K562 (cell line): ENCODE measurements at regions not wholly inside any gene's neighbourhood (a gene's known extent, or its start where the extent isn't known, plus 50 kb on each side); places are given as distances from the start of the nearest gene placed in this dataset.

Experiments
- ATAC-seq: fragments of 200-7000 bp; cut with Tn5 transposase; 3 replicates; pipeline ENCODE4 v1.9.1; 2020; ENCODE audit warnings: moderate library complexity
- BruUV-seq: library from RNA; stranded (reverse); fragments of 400-500 nt; replicated peaks from 2 replicates; lab custom pipeline; 2021; lab: Mats Ljungman, UMichigan
- CTCF ChIA-PET: fragments of 300-600 bp; formaldehyde crosslinking; extraction: SDS; loops from one replicate; lab custom pipeline; 2021; ENCODE audit warnings: low intra/inter-chr PET ratio; lab: Yijun Ruan, JAX
- POLR2A ChIA-PET: fragments of 300-600, 350-650 bp; sonication (Branson Sonifier 250); formaldehyde crosslinking; extraction: SDS; loops from one replicate; lab custom pipeline; 2021; ENCODE audit warnings: antibody characterized with exemption, inconsistent platforms; lab: Yijun Ruan, JAX
- DNase-seq, 4 experiments: peaks; one replicate each; pipeline versions ENCODE4 v3.0.0 to v3.0.0-alpha.2; 2011 to 2018; ENCODE audit warnings: low spot score in 3 of 4, mixed read lengths in 3 of 4; ENCODE audit errors: extremely low read depth in 1 of 4
- FAIRE-seq: peaks from 2 replicates; lab custom pipeline; 2011; peaks lifted over from hg19 to GRCh38; lab: Jason Lieb, UNC
- H2AFZ ChIP-seq: 2 replicates; pipeline ENCODE4 v1.6.0; 2011; ENCODE audit warnings: low read depth, low read length, control low read depth, inconsistent platforms
- H3K27ac ChIP-seq: fragments of 200-600 bp; 3 replicates; pipeline ENCODE4 v1.8.0; 2011; ENCODE audit warnings: low read depth, mild to moderate bottlenecking, control low read depth, inconsistent platforms, low read length, moderate library complexity, mixed read lengths; ENCODE audit errors: extremely low read depth
- H3K27me3 ChIP-seq, 2 experiments: fragments of 300-600 bp in 1 of 2; 2 replicates in 1 of 2; 3 replicates in 1 of 2; pipeline versions ENCODE4 v1.6.0 to v1.8.0; 2011; ENCODE audit warnings: inconsistent platforms in 2 of 2, low read length in 2 of 2, mild to moderate bottlenecking in 1 of 2, mixed read lengths in 1 of 2, moderate library complexity in 1 of 2; ENCODE audit not compliant: control insufficient read depth in 2 of 2, insufficient read depth in 2 of 2
- H3K36me3 ChIP-seq: fragments of 300-600 bp; 3 replicates; pipeline ENCODE4 v1.8.0; 2011; ENCODE audit warnings: mild to moderate bottlenecking, low read length, inconsistent platforms; ENCODE audit not compliant: control insufficient read depth, insufficient read depth
- H3K4me1 ChIP-seq, 2 experiments: fragments of 200-600 bp in 1 of 2; replicated peaks in 1 of 2; 2 replicates in 1 of 2; 3 replicates in 1 of 2; pipeline versions ENCODE4 v1.5.1 to v1.8.0; 2011; ENCODE audit warnings: inconsistent platforms in 2 of 2, low read length in 2 of 2, mild to moderate bottlenecking in 1 of 2, mixed read lengths in 1 of 2, moderate library complexity in 1 of 2; ENCODE audit not compliant: control insufficient read depth in 2 of 2, insufficient read depth in 2 of 2
- H3K4me2 ChIP-seq: 2 replicates; pipeline ENCODE4 v1.6.1; 2011; ENCODE audit warnings: low read length, control low read depth, inconsistent platforms, mixed read lengths; ENCODE audit not compliant: insufficient read depth
- H3K4me3 ChIP-seq: fragments of 200-600 bp; sonication (generic), shearing (Covaris generic); 2 replicates; pipeline ENCODE4 v1.5.1; 2016; ENCODE audit warnings: control low read depth, inconsistent platforms
- H3K79me2 ChIP-seq: fragments of 200-600 bp; 3 replicates; pipeline ENCODE4 v1.8.0; 2011; ENCODE audit warnings: low read length, inconsistent platforms; ENCODE audit not compliant: control insufficient read depth, insufficient read depth
- H3K9ac ChIP-seq, 2 experiments: 2 replicates each; pipeline versions ENCODE4 v1.6.0 to v1.6.1; 2011; ENCODE audit warnings: low read depth in 2 of 2, low read length in 2 of 2, control low read depth in 1 of 2, inconsistent platforms in 1 of 2, mild to moderate bottlenecking in 1 of 2, mixed read lengths in 1 of 2; ENCODE audit not compliant: insufficient read depth in 1 of 2
- H3K9me1 ChIP-seq: one replicate; pipeline ENCODE4 v1.6.0; 2011; ENCODE audit warnings: inconsistent platforms, mild to moderate bottlenecking, low read length, moderate library complexity; ENCODE audit not compliant: control insufficient read depth, insufficient read depth
- H3K9me3 ChIP-seq: replicated peaks from 2 replicates; pipeline ENCODE4 v1.5.1; 2011; ENCODE audit warnings: low read depth, low read length, inconsistent platforms; ENCODE audit not compliant: control insufficient read depth, insufficient read depth
- H4K20me1 ChIP-seq: replicated peaks from 2 replicates; pipeline ENCODE4 v1.6.1; 2011; ENCODE audit warnings: low read length, inconsistent platforms, mixed read lengths; ENCODE audit not compliant: control insufficient read depth, insufficient read depth
- ELK3 ChIP-seq: fragments of 450-650 bp; formaldehyde crosslinking; IDR thresholded peaks from 2 replicates; pipeline ENCODE4 v1.4.0; 2020; ENCODE audit warnings: mild to moderate bottlenecking
- ETV6 ChIP-seq, 3 experiments: fragments of 150-350 bp in 1 of 3; sonication (generic) in 1 of 3; formaldehyde crosslinking in 1 of 3; IDR thresholded peaks; 2 replicates each; pipeline versions ENCODE4 v1.6.1 to v1.8.0; 2014 to 2022; ENCODE audit warnings: borderline replicate concordance in 2 of 3, low read depth in 2 of 3, antibody characterized with exemption in 1 of 3, low read length in 1 of 3, mild to moderate bottlenecking in 1 of 3, missing genetic modification reagents in 1 of 3
- ID3 ChIP-seq, 2 experiments: fragments of 250-450 bp in 1 of 2; fragments of 450-650 bp in 1 of 2; sonication (Bioruptor Pico) in 1 of 2; IDR thresholded peaks; 2 replicates each; pipeline versions ENCODE4 v1.6.1 to v1.8.0; 2016 to 2021; ENCODE audit warnings: mild to moderate bottlenecking in 2 of 2, moderate library complexity in 2 of 2, missing compliant biosample characterization in 1 of 2, missing genetic modification characterization in 1 of 2
- PATZ1 ChIP-seq: fragments of 250-450 bp; sonication (Bioruptor Pico); IDR thresholded peaks from 2 replicates; pipeline ENCODE4 v1.5.0; 2020; ENCODE audit warnings: mild to moderate bottlenecking, borderline replicate concordance
- PRPF4 ChIP-seq: fragments of 200-400 bp; formaldehyde crosslinking; IDR thresholded peaks from one replicate; pipeline ENCODE4 v1.6.1; 2017; ENCODE audit warnings: low read length, low read depth, mild to moderate bottlenecking; ENCODE audit not compliant: insufficient read depth, poor library complexity, severe bottlenecking
- TARDBP ChIP-seq: fragments of 450-650 bp; IDR thresholded peaks from 2 replicates; pipeline ENCODE4 v1.6.1; 2016
- TBP ChIP-seq: optimal IDR thresholded peaks from 2 replicates; pipeline ENCODE3; 2011; ENCODE audit warnings: low read depth, low read length, improper control_type of control experiment
- WGBS: fragments of 100-300 bp; shearing (Covaris generic); methylation state at CpG from one replicate; pipeline ENCODE4 v1.1.6; 2016; ENCODE audit warnings: low coverage, mixed read lengths; ENCODE audit not compliant: insufficient coverage; ENCODE audit errors: missing lambda C conversion rate; 5-methylcytosine and 5-hydroxymethylcytosine counted together
- in situ Hi-C: fragments of 300-500 bp; cut with MboI; formaldehyde crosslinking; loops from 4 replicates; pipeline ENCODE4 v1.15.0; 2018; ENCODE audit warnings: inconsistent platforms, mixed read lengths
- intact Hi-C: fragments of 100-400 bp; cut with micrococcal nuclease; formaldehyde crosslinking; loops from 2 replicates; pipeline ENCODE4 v1.14.2; 2022

GRCh38 chr1:111565968-111566367 is 53.6 kb upstream of the RAP1A start:
- no peaks in the 10 kb centered on the region for H3K27me3 ChIP-seq
- no peaks in the 10 kb centered on the region for H3K9me3 ChIP-seq
- ATAC-seq, result no peak
- no peak overlapping the region for H2AFZ ChIP-seq
- H3K4me2 ChIP-seq, result no peak overlapping the region
- H3K79me2 ChIP-seq, result no peaks in the 10 kb centered on the region
- TF ChIP-seq TARDBP, result no peak
- no peak for TF ChIP-seq ELK3
- TF ChIP-seq TBP, result no peak
- TF ChIP-seq PRPF4, result no peak
- no peak for TF ChIP-seq PATZ1 (CRISPR knock-in tag)
- no peak for TF ChIP-seq ID3 (CRISPR knock-in tag; IDR thresholded peaks at IDR 0.05)
- TF ChIP-seq ID3 (tag; IDR thresholded peaks at IDR 0.05), result no peak
- TF ChIP-seq ETV6 (IDR thresholded peaks at IDR 0.05; ENCODE audit: borderline replicate concordance in 1 of 2, low read depth in 2 of 2, low read length in 1 of 2), result no peak
- TF ChIP-seq ETV6 (CRISPR knock-in tag; IDR thresholded peaks at IDR 0.05; ENCODE audit: borderline replicate concordance), result no peak
- in situ Hi-C loops, result no loop called here
- POLR2A ChIA-PET, result no interaction called here
- intact Hi-C loops, result no loop called here
- no peaks in the 10 kb centered on the region for H3K36me3 ChIP-seq
- no peak overlapping the region for H3K4me3 ChIP-seq
- CTCF ChIA-PET, result no interaction called here
- BruUV-seq, result no TSS peak
- no peak overlapping the region for H3K27ac ChIP-seq
- no peak overlapping the region for H3K9ac ChIP-seq
- no peaks in the 10 kb centered on the region for H4K20me1 ChIP-seq
- no peak for FAIRE-seq
- no peak for DNase-seq
- H3K4me1 ChIP-seq, result peaks cover 0 to 7% of the 10 kb centered on the region in 2 experiments; a peak in 2 of 5 replicates
- no peaks in the 10 kb centered on the region for H3K9me1 ChIP-seq
- 9% methylated on average over 5 of the region's 5 CpGs for WGBS
